ENCODE measurements at regions not wholly inside any gene's neighbourhood (a gene's known extent, or its start where the extent isn't known, plus 50 kb on each side); places are given as distances from the start of the nearest gene placed in this dataset.

DNA sequence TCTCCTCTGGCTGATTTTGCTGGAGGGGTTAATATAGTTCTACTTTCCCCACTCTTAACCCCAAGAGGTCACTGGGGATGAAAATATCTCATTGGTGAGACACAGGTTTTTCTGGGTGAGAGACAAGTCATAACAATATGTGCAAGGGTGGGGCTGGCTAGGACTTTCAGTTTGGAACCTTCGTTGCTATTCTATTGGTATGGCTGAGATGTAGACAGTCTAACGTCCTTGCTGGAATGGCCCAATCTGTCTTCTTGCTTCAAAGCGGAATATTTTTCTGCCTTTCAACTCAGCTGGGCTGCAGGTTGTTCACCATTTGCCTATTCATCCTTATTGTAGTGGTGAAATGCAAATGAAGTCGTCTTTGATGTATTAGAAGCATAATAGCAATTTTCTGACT, 267.3 kb upstream of the MKI67 start:
- Mint-ChIP-seq H3K27me3 (ENCODE audit: unreplicated experiment) (peaks cover 1% of the 10 kb centered on the region), H3K27ac (ENCODE audit: unreplicated experiment) (no peak overlapping the region), H3K9me3 (ENCODE audit: unreplicated experiment) (no peaks in the 10 kb centered on the region), H3K4me1 (ENCODE audit: low read depth, unreplicated experiment) (peaks cover 2% of the 10 kb centered on the region), H3K4me3 (ENCODE audit: unreplicated experiment) (no peak overlapping the region), H3K36me3 (ENCODE audit: unreplicated experiment) (no peaks in the 10 kb centered on the region)
- TF ChIP-seq, protein P1, sequence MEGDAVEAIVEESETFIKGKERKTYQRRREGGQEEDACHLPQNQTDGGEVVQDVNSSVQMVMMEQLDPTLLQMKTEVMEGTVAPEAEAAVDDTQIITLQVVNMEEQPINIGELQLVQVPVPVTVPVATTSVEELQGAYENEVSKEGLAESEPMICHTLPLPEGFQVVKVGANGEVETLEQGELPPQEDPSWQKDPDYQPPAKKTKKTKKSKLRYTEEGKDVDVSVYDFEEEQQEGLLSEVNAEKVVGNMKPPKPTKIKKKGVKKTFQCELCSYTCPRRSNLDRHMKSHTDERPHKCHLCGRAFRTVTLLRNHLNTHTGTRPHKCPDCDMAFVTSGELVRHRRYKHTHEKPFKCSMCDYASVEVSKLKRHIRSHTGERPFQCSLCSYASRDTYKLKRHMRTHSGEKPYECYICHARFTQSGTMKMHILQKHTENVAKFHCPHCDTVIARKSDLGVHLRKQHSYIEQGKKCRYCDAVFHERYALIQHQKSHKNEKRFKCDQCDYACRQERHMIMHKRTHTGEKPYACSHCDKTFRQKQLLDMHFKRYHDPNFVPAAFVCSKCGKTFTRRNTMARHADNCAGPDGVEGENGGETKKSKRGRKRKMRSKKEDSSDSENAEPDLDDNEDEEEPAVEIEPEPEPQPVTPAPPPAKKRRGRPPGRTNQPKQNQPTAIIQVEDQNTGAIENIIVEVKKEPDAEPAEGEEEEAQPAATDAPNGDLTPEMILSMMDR (IDR thresholded peaks at IDR 0.05; ENCODE audit: partially characterized antibody, unreplicated experiment), result no peak
- DNase-seq, result no peak

DNA sequence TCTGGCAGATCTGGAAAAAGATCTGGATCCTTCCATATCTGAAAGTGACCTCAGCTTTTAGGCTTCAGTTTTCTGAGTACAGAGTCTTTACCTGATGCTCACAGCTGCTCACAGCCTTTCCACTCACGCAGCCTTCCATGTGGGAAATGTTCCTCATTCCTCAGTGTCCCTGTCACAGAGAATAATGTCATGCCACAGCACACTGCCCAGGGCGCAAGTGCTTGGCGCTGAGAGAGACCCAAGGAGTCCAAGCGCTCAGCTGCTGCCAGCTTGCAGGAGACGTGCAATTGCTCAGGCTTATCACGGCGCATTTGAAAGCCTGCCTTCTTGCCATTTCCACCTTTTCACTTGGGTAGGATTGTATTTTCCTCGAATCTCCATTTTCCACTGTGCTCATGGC, 271.9 kb upstream of the MKI67 start:
- H3K4me1 Mint-ChIP-seq (ENCODE audit: low read depth, unreplicated experiment), result peaks cover 2% of the 10 kb centered on the region
- DNase-seq, result no peak
- H3K4me3 Mint-ChIP-seq (ENCODE audit: unreplicated experiment), result no peak overlapping the region
- TF ChIP-seq, protein P1 (IDR thresholded peaks at IDR 0.05; ENCODE audit: partially characterized antibody, unreplicated experiment), result no peak
- peaks cover 14% of the 10 kb centered on the region for H3K36me3 Mint-ChIP-seq (ENCODE audit: unreplicated experiment)
- peaks cover 1% of the 10 kb centered on the region for H3K9me3 Mint-ChIP-seq (ENCODE audit: unreplicated experiment)
- H3K27ac Mint-ChIP-seq (ENCODE audit: unreplicated experiment), result no peak overlapping the region
- peaks cover 1% of the 10 kb centered on the region for H3K27me3 Mint-ChIP-seq (ENCODE audit: unreplicated experiment)

DNA sequence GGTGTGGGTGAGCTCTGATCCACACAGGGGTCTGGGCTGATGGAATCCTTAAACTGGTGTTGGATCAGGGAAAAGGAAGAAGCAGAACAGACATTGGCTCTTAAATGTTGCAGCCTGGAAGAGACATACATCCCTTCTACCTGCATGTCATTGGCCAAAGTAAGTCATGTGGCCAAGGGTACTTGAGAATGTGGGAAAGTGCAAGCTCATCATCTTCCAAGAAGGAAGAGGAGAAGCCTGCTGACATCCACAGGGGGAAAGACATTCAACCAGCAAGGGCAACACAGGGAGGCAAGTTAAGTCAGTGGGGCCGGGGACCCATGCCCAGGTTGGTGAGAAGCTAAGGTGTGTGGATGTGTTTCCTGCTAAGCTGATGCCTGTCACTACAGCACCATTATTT, 272.8 kb upstream of the MKI67 start:
- peaks cover 1% of the 10 kb centered on the region for H3K9me3 Mint-ChIP-seq (ENCODE audit: unreplicated experiment)
- no peak overlapping the region for H3K27ac Mint-ChIP-seq (ENCODE audit: unreplicated experiment)
- no peak for DNase-seq
- TF ChIP-seq, protein P1 (IDR thresholded peaks at IDR 0.05; ENCODE audit: partially characterized antibody, unreplicated experiment), result no peak
- H3K4me3 Mint-ChIP-seq (ENCODE audit: unreplicated experiment), result no peak overlapping the region
- H3K36me3 Mint-ChIP-seq (ENCODE audit: unreplicated experiment), result peaks cover 14% of the 10 kb centered on the region
- H3K27me3 Mint-ChIP-seq (ENCODE audit: unreplicated experiment), result peaks cover 1% of the 10 kb centered on the region
- peaks cover 2% of the 10 kb centered on the region for H3K4me1 Mint-ChIP-seq (ENCODE audit: low read depth, unreplicated experiment)

DNA sequence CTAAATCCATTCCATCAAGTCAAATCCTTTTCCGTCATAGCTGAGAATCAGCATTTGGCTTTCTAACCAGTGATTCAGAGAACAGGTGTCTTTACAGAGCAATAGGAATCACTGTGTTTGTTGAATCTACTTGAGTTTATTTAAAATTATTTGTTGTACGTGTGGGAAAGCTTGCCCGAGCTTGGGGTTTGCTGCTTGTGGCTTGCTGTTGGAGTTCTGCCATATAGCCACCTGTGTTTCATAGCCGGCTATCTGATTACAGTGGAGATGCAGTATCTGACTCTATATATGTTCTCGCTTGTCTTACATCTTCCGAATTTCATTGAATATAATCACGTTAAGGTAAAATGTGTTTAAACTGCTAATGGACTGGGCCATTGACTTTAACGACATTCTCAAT, 274.3 kb upstream of the MKI67 start:
- H3K27ac Mint-ChIP-seq (ENCODE audit: unreplicated experiment), result no peak overlapping the region
- no peak for DNase-seq
- H3K9me3 Mint-ChIP-seq (ENCODE audit: unreplicated experiment), result peaks cover 1% of the 10 kb centered on the region
- H3K4me1 Mint-ChIP-seq (ENCODE audit: low read depth, unreplicated experiment), result peaks cover 2% of the 10 kb centered on the region
- H3K27me3 Mint-ChIP-seq (ENCODE audit: unreplicated experiment), result peaks cover 1% of the 10 kb centered on the region
- no peak overlapping the region for H3K4me3 Mint-ChIP-seq (ENCODE audit: unreplicated experiment)
- H3K36me3 Mint-ChIP-seq (ENCODE audit: unreplicated experiment), result peaks cover 14% of the 10 kb centered on the region
- TF ChIP-seq, protein P1 (IDR thresholded peaks at IDR 0.05; ENCODE audit: partially characterized antibody, unreplicated experiment), result no peak

DNA sequence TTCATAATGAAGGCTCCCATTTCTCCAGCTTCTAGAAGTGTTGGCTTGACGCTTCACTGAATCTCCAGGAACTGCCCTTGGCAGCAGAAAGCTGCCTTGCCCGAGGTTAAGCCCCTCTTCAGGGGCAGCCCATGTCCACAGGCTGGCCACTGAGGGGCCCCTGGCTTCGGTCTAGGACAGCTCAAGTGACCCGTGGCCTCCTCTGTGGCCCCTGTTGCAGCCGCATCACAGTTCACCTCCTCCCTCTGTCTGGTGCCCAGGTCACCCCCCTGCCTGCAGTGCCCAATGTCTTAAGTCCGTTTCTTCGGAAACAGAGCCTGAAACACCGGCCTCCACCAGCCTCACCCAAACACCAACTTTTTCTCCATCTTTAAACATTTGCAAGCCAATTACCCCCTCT, 279.2 kb upstream of the MKI67 start:
- Mint-ChIP-seq H3K9me3 (ENCODE audit: unreplicated experiment) (no peaks in the 10 kb centered on the region), H3K27ac (ENCODE audit: unreplicated experiment) (no peak overlapping the region), H3K36me3 (ENCODE audit: unreplicated experiment) (peaks cover 14% of the 10 kb centered on the region), H3K4me3 (ENCODE audit: unreplicated experiment) (no peak overlapping the region), H3K4me1 (ENCODE audit: low read depth, unreplicated experiment) (no peaks in the 10 kb centered on the region), H3K27me3 (ENCODE audit: unreplicated experiment) (peaks cover 1% of the 10 kb centered on the region)
- DNase-seq, result no peak
- TF ChIP-seq, protein P1 (IDR thresholded peaks at IDR 0.05; ENCODE audit: partially characterized antibody, unreplicated experiment), result no peak
